NT2/D1 (cell line): ENCODE measurements at regions not wholly inside any gene's neighbourhood (a gene's known extent, or its start where the extent isn't known, plus 50 kb on each side); places are given as distances from the start of the nearest gene placed in this dataset.

Experiments
- SUZ12 ChIP-seq: IDR thresholded peaks from 2 replicates; pipeline ENCODE4 v1.6.1; 2011; ENCODE audit not compliant: insufficient read length, insufficient read depth; ENCODE audit errors: extremely low read depth
- YY1 ChIP-seq: IDR thresholded peaks from 2 replicates; pipeline ENCODE4 v1.6.1; 2011; ENCODE audit not compliant: insufficient read length, insufficient read depth
- ZNF274 ChIP-seq: IDR thresholded peaks from 2 replicates; pipeline ENCODE4 v1.6.1; 2011; ENCODE audit warnings: mild to moderate bottlenecking, low read depth, low read length

- TF ChIP-seq ZNF274: no peak
- no peak for TF ChIP-seq YY1
- no peak for TF ChIP-seq SUZ12
Observed at GRCh38 chr5:165030971-165031370, 1525.6 kb downstream of the MAT2B start.
